ENCODE measurements at regions not wholly inside any gene's neighbourhood (a gene's known extent, or its start where the extent isn't known, plus 50 kb on each side); places are given as distances from the start of the nearest gene placed in this dataset.

- Histone ChIP-seq H3K36me3 (no peaks in the 10 kb centered on the region), H3K27me3 (replicated peaks in 1 of 7) (no peaks in the 10 kb centered on the region), H3K4me1 (no peaks in the 10 kb centered on the region), H3K27ac (no peak overlapping the region), H3K4me3 (no peak overlapping the region), H3K9me3 (no peaks in the 10 kb centered on the region)
- no peak for DNase-seq
- no peak for TF ChIP-seq POLR2A (IDR thresholded peaks at IDR 0.05)
- no peak for TF ChIP-seq POLR2AphosphoS5 (IDR thresholded peaks at IDR 0.05)
- no peak for TF ChIP-seq CTCF (IDR thresholded peaks at IDR 0.05 in 8 of 11, conservative IDR thresholded peaks at IDR 0.05 in 3 of 11)
- 81 to 91% (median 89%) methylated on average over 8 to 14 of the region's 14 CpGs for WGBS, 5 donors
- intact Hi-C loops (cut with DNase I; ENCODE audit: low total_unique reads) = no loop called here
Observed at GRCh38 chr2:10992023-10992791, 80.5 kb downstream of the KCNF1 start.

- no peak overlapping the region for H3K27ac ChIP-seq
- WGBS, 5 donors = 55 to 66% (median 64%) methylated on average over 8 of the region's 8 CpGs
- no peaks in the 10 kb centered on the region for H3K36me3 ChIP-seq
- no peaks in the 10 kb centered on the region for H3K4me1 ChIP-seq
- DNase-seq = no peak
- H3K4me3 ChIP-seq = no peak overlapping the region
- H3K9me3 ChIP-seq = no peaks in the 10 kb centered on the region
- intact Hi-C loops (cut with DNase I; ENCODE audit: low total_unique reads) = no loop called here
- H3K27me3 ChIP-seq (replicated peaks in 1 of 7) = no peaks in the 10 kb centered on the region
- TF ChIP-seq POLR2AphosphoS5 (IDR thresholded peaks at IDR 0.05) (no peak), CTCF (IDR thresholded peaks at IDR 0.05 in 8 of 11, conservative IDR thresholded peaks at IDR 0.05 in 3 of 11) (no peak), POLR2A (IDR thresholded peaks at IDR 0.05) (no peak)
Observed at GRCh38 chr2:10993001-10993481, 81.3 kb downstream of the KCNF1 start.

GRCh38 chr2:10995366-10995970 lies 83.7 kb downstream of the KCNF1 start:
- no peaks in the 10 kb centered on the region for H3K9me3 ChIP-seq
- WGBS, 5 donors = 81 to 90% (median 87%) methylated on average over 13 of the region's 13 CpGs
- no peaks in the 10 kb centered on the region for H3K27me3 ChIP-seq (replicated peaks in 1 of 7)
- no peaks in the 10 kb centered on the region for H3K36me3 ChIP-seq
- intact Hi-C loops (cut with DNase I; ENCODE audit: low total_unique reads) = no loop called here
- no peak for DNase-seq
- no peak for TF ChIP-seq POLR2AphosphoS5 (IDR thresholded peaks at IDR 0.05)
- no peak for TF ChIP-seq POLR2A (IDR thresholded peaks at IDR 0.05)
- no peak for TF ChIP-seq CTCF (IDR thresholded peaks at IDR 0.05 in 8 of 11, conservative IDR thresholded peaks at IDR 0.05 in 3 of 11)
- no peak overlapping the region for H3K27ac ChIP-seq
- H3K4me1 ChIP-seq = no peaks in the 10 kb centered on the region
- H3K4me3 ChIP-seq = no peak overlapping the region

- TF ChIP-seq CTCF (IDR thresholded peaks at IDR 0.05 in 8 of 11, conservative IDR thresholded peaks at IDR 0.05 in 3 of 11) (no peak), POLR2AphosphoS5 (IDR thresholded peaks at IDR 0.05) (no peak), POLR2A (IDR thresholded peaks at IDR 0.05) (no peak)
- DNase-seq = no peak
- H3K4me3 ChIP-seq = no peak overlapping the region
- 81 to 94% (median 86%) methylated on average over 3 of the region's 3 CpGs for whole genome bisulfite sequencing, 5 donors
- H3K27me3 ChIP-seq (replicated peaks in 1 of 7) = peaks cover 0 to 26% (median 0%) of the 10 kb centered on the region in 7 donors
- H3K9me3 ChIP-seq = no peaks in the 10 kb centered on the region
- no peaks in the 10 kb centered on the region for H3K4me1 ChIP-seq
- H3K27ac ChIP-seq = no peak overlapping the region
- no peaks in the 10 kb centered on the region for H3K36me3 ChIP-seq
- intact Hi-C loops (cut with DNase I; ENCODE audit: low total_unique reads) = no loop called here
Observed at GRCh38 chr2:11004199-11004598, 92.5 kb downstream of the KCNF1 start.
